GM12878 (cell line): ENCODE measurements at regions not wholly inside any gene's neighbourhood (a gene's known extent, or its start where the extent isn't known, plus 50 kb on each side); places are given as distances from the start of the nearest gene placed in this dataset.

ENCODE experiments used
- ATAC-seq: fragments of 200-7000 bp; cut with Tn5 transposase; 3 replicates; pipeline ENCODE4 v1.9.1; 2020; ENCODE audit warnings: mild to moderate bottlenecking, moderate library complexity
- BruUV-seq: library from RNA; stranded (reverse); fragments of 400-500 nt; replicated peaks from 2 replicates; lab custom pipeline; 2021; lab: Mats Ljungman, UMichigan
- CTCF ChIA-PET: fragments of 300-600 bp; sonication (Branson Sonifier 250); formaldehyde crosslinking; extraction: SDS; loops from one replicate; lab custom pipeline; 2021; ENCODE audit warnings: inconsistent platforms; lab: Yijun Ruan, JAX
- POLR2A ChIA-PET: fragments of 350-600 bp; formaldehyde crosslinking; extraction: SDS; loops from one replicate; lab custom pipeline; 2021; ENCODE audit warnings: inconsistent platforms; lab: Charles Lee
- RAD21 ChIA-PET: fragments of 300-600 bp; sonication (Branson Sonifier 250); formaldehyde crosslinking; loops from one replicate; lab custom pipeline; 2023; ENCODE audit warnings: antibody characterized with exemption; ENCODE audit not compliant: unreplicated experiment; lab: Charles Lee
- SMC1A ChIA-PET: fragments of 300-600 bp; sonication (Branson Sonifier 250); formaldehyde crosslinking; loops from one replicate; lab custom pipeline; 2023; ENCODE audit not compliant: unreplicated experiment, uncharacterized antibody; lab: Charles Lee
- DNase-seq: peaks from one replicate; pipeline ENCODE4 v3.0.0-alpha.2; 2011; ENCODE audit warnings: low read depth, low spot score
- FAIRE-seq: peaks from 3 replicates; lab custom pipeline; 2011; peaks lifted over from hg19 to GRCh38; lab: Jason Lieb, UNC
- H2AFZ ChIP-seq: 2 replicates; pipeline ENCODE4 v1.6.0; 2011; ENCODE audit warnings: low read depth, low read length, control low read depth; ENCODE audit not compliant: control insufficient read depth
- H3K27ac ChIP-seq: 2 replicates; pipeline ENCODE4 v1.5.1; 2011; ENCODE audit warnings: control low read depth; ENCODE audit not compliant: control insufficient read depth, insufficient read depth
- H3K27me3 ChIP-seq, 2 experiments: replicated peaks in 1 of 2; 2 replicates each; pipeline versions ENCODE4 v1.6.0 to v1.6.1; 2011; ENCODE audit warnings: low read length in 1 of 2; ENCODE audit not compliant: control insufficient read depth in 2 of 2, insufficient read depth in 2 of 2
- H3K36me3 ChIP-seq, 2 experiments: 2 replicates each; pipeline ENCODE4 v1.5.1; 2011; ENCODE audit warnings: low read length in 1 of 2; ENCODE audit not compliant: control insufficient read depth in 2 of 2, insufficient read depth in 2 of 2
- H3K4me1 ChIP-seq: 2 replicates; pipeline ENCODE4 v1.6.1; 2011; ENCODE audit warnings: mild to moderate bottlenecking, low read length, moderate library complexity, mixed read lengths; ENCODE audit not compliant: control insufficient read depth, insufficient read depth
- H3K4me2 ChIP-seq: 2 replicates; pipeline ENCODE4 v1.6.0; 2011; ENCODE audit warnings: control low read depth; ENCODE audit not compliant: control insufficient read depth, insufficient read depth
- H3K4me3 ChIP-seq: fragments of 200-600 bp; sonication (generic); 2 replicates; pipeline ENCODE4 v1.5.1; 2016
- H3K79me2 ChIP-seq: 2 replicates; pipeline ENCODE4 v1.6.0; 2011; ENCODE audit warnings: low read length; ENCODE audit not compliant: control insufficient read depth, insufficient read depth
- H3K9ac ChIP-seq: 2 replicates; pipeline ENCODE4 v1.8.0; 2011; ENCODE audit warnings: low read length, control low read depth, mixed read lengths; ENCODE audit not compliant: control insufficient read depth, insufficient read depth
- H3K9me3 ChIP-seq: replicated peaks from 3 replicates; pipeline ENCODE4 v1.5.1; 2011; ENCODE audit warnings: mild to moderate bottlenecking, low read length; ENCODE audit not compliant: control insufficient read depth, insufficient read depth
- H4K20me1 ChIP-seq: 2 replicates; pipeline ENCODE4 v1.6.0; 2011; ENCODE audit not compliant: control insufficient read depth, insufficient read depth
- EED ChIP-seq: sonication (generic); IDR thresholded peaks from 2 replicates; pipeline ENCODE4 v1.6.1; 2016; ENCODE audit warnings: antibody characterized with exemption, low read depth
- HDAC6 ChIP-seq: fragments of 200-600 bp; sonication (generic); IDR thresholded peaks from one replicate; pipeline ENCODE4 v1.8.0; 2017; ENCODE audit warnings: antibody characterized with exemption; ENCODE audit not compliant: unreplicated experiment
- ZNF274 ChIP-seq: IDR thresholded peaks from one replicate; pipeline ENCODE4 v1.8.0; 2011; ENCODE audit not compliant: insufficient read length, insufficient read depth
- whole genome bisulfite sequencing: methylation state at CpG from one replicate; pipeline ENCODE4 v1.1.6; 2016; ENCODE audit warnings: low lambda C conversion rate; ENCODE audit not compliant: insufficient replicate concordance, insufficient coverage; ENCODE audit errors: missing lambda C conversion rate; 5-methylcytosine and 5-hydroxymethylcytosine counted together
- in situ Hi-C: fragments of 300-500 bp; cut with MboI; formaldehyde crosslinking; loops from 9 replicates; pipeline ENCODE4 v1.14.3; 2018; ENCODE audit warnings: mixed read lengths
- intact Hi-C: fragments of 100-400 bp; cut with micrococcal nuclease; formaldehyde crosslinking; loops from one replicate; pipeline ENCODE4 v1.14.2; 2022; ENCODE audit not compliant: unreplicated experiment
- TF ChIP-seq, protein P1 (sequence below), 3 experiments: IDR thresholded peaks in 2 of 3; conservative IDR thresholded peaks in 1 of 3; 2 replicates each; pipeline ENCODE4 v1.5.1; 2011; ENCODE audit warnings: low read depth in 3 of 3, low read length in 3 of 3, mild to moderate bottlenecking in 3 of 3, control low read depth in 2 of 3, moderate library complexity in 2 of 3, inconsistent platforms in 1 of 3, mixed read lengths in 1 of 3; ENCODE audit not compliant: control insufficient read depth in 2 of 3, insufficient read depth in 1 of 3; ENCODE audit errors: extremely low read depth in 1 of 3

DNA sequence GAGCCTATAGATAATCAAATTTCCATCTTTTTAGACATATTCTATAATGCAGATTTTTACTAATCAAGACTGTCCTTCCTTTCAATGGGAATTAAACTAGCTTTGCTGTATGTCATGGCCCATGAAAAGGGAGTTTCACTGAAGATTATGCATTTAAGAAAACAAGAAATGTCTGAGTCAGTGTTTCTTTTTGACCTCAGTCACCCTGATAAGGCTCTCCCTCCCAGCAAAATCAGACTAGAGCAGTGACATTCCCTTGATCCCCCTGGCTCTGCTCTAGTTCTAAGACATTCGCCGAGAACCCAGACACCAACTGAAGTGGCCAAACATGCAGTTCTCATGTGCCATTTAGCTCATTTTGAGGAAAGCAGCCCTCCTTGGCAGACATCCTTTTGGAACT lies 442.0 kb downstream of the ACTL7B start:
- in situ Hi-C loops, result no loop called here
- POLR2A ChIA-PET, result no interaction called here
- H3K79me2 ChIP-seq, result no peaks in the 10 kb centered on the region
- no peaks in the 10 kb centered on the region for H3K36me3 ChIP-seq
- 57% methylated on average over 2 of the region's 2 CpGs for WGBS
- no peak for DNase-seq
- TF ChIP-seq EED (no peak), HDAC6 (no peak)
- TF ChIP-seq, all 136 proteins: peak for 0
- intact Hi-C loops, result no loop called here
- Histone ChIP-seq H3K4me2 (no peak overlapping the region), H3K4me1 (no peaks in the 10 kb centered on the region), H2AFZ (no peak overlapping the region), H3K4me3 (no peak overlapping the region), H3K27me3 (no peaks in the 10 kb centered on the region), H3K9ac (no peak overlapping the region), H3K27ac (no peak overlapping the region), H4K20me1 (no peaks in the 10 kb centered on the region), H3K9me3 (no peaks in the 10 kb centered on the region)
- BruUV-seq, result no TSS peak
- FAIRE-seq, result no peak
- no peak for ATAC-seq
- SMC1A ChIA-PET, result no interaction called here
- RAD21 ChIA-PET, result no interaction called here
- CTCF ChIA-PET, result interaction anchor here (1.3 kb wide), 1 partner anchor 9 kb away, joined by 3 read pairs; no protein-coding TSS in a partner anchor

DNA sequence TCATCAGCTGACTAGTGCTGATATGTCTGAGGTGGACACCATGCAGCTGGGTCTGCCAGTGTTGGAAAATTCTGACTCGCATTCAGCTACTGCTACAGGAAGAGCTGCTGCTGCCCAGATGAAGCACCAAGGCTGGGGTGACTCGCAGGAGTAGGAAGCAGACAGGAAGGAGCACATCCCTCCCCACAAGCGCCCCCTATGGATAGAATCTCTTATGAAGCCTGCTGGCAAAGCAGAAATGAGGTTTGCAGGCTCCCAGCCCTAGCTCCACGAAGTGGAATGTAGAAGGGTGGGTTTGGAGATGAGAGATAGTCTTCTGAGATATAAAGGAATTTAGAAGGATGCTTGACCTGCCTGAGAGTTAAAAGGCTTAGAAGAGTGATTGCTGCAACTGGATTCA lies 443.0 kb downstream of the ACTL7B start:
- Histone ChIP-seq H3K9me3 (no peaks in the 10 kb centered on the region), H2AFZ (no peak overlapping the region), H3K4me2 (no peak overlapping the region), H3K27ac (no peak overlapping the region), H4K20me1 (no peaks in the 10 kb centered on the region), H3K4me1 (no peaks in the 10 kb centered on the region), H3K79me2 (no peaks in the 10 kb centered on the region), H3K9ac (no peak overlapping the region), H3K4me3 (no peak overlapping the region), H3K36me3 (no peaks in the 10 kb centered on the region), H3K27me3 (no peaks in the 10 kb centered on the region)
- intact Hi-C loops, result no loop called here
- FAIRE-seq, result no peak
- RAD21 ChIA-PET, result no interaction called here
- TF ChIP-seq, protein P1, sequence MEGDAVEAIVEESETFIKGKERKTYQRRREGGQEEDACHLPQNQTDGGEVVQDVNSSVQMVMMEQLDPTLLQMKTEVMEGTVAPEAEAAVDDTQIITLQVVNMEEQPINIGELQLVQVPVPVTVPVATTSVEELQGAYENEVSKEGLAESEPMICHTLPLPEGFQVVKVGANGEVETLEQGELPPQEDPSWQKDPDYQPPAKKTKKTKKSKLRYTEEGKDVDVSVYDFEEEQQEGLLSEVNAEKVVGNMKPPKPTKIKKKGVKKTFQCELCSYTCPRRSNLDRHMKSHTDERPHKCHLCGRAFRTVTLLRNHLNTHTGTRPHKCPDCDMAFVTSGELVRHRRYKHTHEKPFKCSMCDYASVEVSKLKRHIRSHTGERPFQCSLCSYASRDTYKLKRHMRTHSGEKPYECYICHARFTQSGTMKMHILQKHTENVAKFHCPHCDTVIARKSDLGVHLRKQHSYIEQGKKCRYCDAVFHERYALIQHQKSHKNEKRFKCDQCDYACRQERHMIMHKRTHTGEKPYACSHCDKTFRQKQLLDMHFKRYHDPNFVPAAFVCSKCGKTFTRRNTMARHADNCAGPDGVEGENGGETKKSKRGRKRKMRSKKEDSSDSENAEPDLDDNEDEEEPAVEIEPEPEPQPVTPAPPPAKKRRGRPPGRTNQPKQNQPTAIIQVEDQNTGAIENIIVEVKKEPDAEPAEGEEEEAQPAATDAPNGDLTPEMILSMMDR (IDR thresholded peaks at IDR 0.05 in 2 of 3, conservative IDR thresholded peaks at IDR 0.05 in 1 of 3; ENCODE audit: control insufficient read depth in 2 of 3, extremely low read depth in 1 of 3, insufficient read depth in 1 of 3, low read depth in 3 of 3, low read length in 3 of 3), result 0 out of 6 replicates have a peak, but pooled peaks of 1 of the 3 experiments have one; percentile 11
- no peak for TF ChIP-seq ZNF274
- CTCF ChIA-PET, result interaction anchor here (1.2 kb wide), 1 partner anchor 13 kb away, joined by 4 read pairs; no protein-coding TSS in a partner anchor
- WGBS, result 12% methylated on average over 4 of the region's 4 CpGs
- POLR2A ChIA-PET, result no interaction called here
- no peak for DNase-seq
- no peak for ATAC-seq
- SMC1A ChIA-PET, result no interaction called here
- in situ Hi-C loops, result no loop called here
- BruUV-seq, result no TSS peak
